GM12892 (cell line): ENCODE measurements at regions not wholly inside any gene's neighbourhood (a gene's known extent, or its start where the extent isn't known, plus 50 kb on each side); places are given as distances from the start of the nearest gene placed in this dataset.

ENCODE experiments used
- POLR2A ChIP-seq: IDR thresholded peaks from 2 replicates; pipeline ENCODE4 v1.6.1; 2011; ENCODE audit warnings: low read depth, low read length, control low read depth
- POLR2AphosphoS5 ChIP-seq: IDR thresholded peaks from 2 replicates; pipeline ENCODE4 v1.6.1; 2011; ENCODE audit warnings: low read depth, low read length, control low read depth
- TAF1 ChIP-seq: IDR thresholded peaks from 2 replicates; pipeline ENCODE4 v1.6.1; 2011; ENCODE audit warnings: low read depth, mild to moderate bottlenecking, control low read depth, low read length, borderline replicate concordance

- TF ChIP-seq TAF1: no peak
- TF ChIP-seq POLR2A: no peak
- no peak for TF ChIP-seq POLR2AphosphoS5
These were observed 261.9 kb upstream of the CITED2 start for GRCh38 chr6:139636391-139636790.
